HG02870 (cell line): ENCODE measurements at regions not wholly inside any gene's neighbourhood (a gene's known extent, or its start where the extent isn't known, plus 50 kb on each side); places are given as distances from the start of the nearest gene placed in this dataset.
A peak's percentile ranks its signal among the peaks of the same experiment; 100 is the strongest.
"Not testable (repeated sequence)": the region's sequence is repeated elsewhere in the genome, so short reads cannot be mapped to it uniquely, and the experiment has no call there.

ENCODE experiments used
- ATAC-seq: cut with Tn5 transposase; IDR thresholded peaks from one replicate; pipeline ENCODE4 v1.9.1; 2021; ENCODE audit warnings: mild to moderate bottlenecking, moderate library complexity; ENCODE audit not compliant: unreplicated experiment

DNA sequence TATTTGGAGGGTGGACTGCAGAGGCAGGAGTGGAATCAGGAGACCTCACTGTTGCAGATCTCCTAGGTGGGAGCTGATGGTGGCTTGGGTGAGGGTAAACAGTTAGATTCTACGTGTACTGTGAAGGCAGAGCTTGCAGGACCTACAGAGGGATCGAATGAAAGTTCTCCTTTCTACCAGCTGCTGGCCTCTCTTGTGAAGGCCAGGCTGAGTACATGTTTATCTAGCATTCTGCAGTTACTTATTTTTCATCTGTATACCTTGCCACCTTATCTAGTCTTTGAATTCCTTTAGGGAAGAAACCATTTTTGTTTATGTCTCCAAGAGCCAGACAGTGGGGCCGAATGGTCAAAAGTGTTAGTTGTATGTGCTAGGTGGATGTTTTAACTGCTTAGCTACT is 57.6 kb downstream of the PTTG1 start:
- ATAC-seq = no peak

DNA sequence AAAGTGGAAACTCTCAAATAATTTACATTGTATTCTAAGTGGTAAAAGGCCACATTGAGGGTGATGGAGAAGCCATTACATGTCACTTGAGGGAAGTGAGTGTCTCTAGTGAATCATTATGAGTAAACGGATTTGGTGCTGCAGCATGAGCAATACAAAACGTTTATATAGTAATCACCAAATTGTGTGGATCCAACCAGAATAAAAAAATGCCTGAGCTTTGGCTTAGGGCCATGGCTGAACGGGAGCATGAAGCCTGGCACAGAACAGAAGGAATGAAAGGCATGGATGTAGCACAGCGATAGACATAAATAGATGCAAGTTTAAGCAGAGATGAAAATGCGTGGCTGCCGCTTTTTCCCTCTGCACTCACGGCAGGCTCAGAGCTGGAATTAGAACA is 58.3 kb downstream of the PTTG1 start:
- ATAC-seq = no peak

DNA sequence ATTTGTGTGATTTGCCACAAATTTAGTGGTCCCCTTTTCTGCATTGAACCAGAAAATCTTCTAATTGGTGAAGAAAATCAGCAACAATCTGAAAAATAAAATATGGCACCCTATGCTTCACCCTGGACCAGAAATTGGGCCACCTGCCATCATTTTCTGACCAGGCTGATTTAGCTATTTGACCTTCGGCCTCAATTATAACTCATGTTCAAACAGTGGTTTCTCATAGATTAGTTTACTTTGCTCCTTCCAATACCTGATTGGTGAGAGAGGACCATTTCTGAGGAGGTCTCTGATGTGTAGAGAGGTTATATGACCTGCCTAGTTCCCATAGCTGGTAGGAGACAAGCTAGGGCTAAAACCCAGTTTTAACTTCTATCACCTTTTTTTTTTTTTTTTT is 59.0 kb downstream of the PTTG1 start:
- no peak for ATAC-seq

DNA sequence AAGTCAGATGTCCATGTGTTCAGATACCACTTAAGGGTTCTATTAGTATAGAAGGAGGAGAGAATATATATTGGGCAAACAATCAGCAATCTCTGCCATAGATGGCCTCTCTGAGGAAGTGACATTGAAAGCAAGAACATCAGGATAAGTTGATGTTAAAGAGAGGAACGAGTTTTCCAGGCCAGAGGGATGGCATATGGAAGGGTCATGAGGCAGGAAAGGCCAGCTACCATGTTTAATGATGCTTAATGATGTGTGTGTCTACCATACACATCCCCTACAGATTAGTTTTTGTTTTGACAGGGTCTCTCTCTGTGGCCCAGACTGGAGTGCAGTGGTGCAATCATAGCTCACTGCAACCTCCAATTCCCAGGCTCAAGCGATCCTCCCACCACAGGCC is 63.0 kb downstream of the PTTG1 start:
- ATAC-seq = no peak

DNA sequence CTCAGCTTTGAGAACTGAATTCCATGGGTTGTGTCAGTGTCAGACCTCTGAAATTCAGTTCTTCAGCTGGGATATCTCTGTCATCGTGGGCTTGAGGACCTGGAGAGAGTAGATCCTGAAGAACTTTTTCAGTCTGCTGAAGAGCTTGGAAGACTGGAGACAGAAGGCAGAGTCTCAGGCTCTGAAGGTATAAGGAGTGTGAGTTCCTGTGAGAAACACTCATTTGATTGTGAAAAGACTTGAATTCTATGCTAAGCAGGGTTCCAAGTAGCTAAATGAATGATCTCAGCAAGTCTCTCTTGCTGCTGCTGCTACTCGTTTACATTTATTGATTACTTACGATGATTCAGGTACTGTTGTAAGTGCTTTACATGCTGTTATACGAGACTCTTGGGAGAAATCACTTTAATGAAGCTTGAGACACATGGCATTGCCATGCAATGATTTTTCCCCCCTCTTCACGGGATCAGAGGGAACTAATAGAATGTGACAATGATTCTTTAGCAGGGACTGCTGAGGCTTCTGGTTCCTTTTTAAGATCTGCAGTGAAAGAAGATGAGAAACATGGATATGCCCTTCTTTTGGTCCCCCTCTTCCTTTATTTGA is 63.8 kb downstream of the PTTG1 start:
- no peak for ATAC-seq

DNA sequence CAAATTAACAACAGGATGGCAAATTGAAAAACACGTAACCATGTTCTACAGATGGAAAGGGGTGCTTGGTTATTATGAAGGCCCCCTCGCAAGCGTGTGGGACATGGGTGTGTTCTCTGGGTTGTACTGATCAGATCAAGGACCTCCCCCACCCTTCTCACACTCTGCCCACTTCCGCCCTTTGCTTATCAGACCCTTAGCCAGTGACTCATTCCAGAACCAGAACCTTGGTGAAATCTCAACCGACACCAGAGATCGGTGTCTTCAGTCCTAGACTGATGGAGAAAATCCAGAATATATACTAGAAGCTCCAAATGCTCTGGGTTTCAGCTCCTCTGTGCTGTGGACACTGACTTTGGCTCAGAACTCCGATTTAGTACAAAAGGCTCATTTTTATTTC is 64.9 kb downstream of the PTTG1 start:
- ATAC-seq = peak; percentile 72

DNA sequence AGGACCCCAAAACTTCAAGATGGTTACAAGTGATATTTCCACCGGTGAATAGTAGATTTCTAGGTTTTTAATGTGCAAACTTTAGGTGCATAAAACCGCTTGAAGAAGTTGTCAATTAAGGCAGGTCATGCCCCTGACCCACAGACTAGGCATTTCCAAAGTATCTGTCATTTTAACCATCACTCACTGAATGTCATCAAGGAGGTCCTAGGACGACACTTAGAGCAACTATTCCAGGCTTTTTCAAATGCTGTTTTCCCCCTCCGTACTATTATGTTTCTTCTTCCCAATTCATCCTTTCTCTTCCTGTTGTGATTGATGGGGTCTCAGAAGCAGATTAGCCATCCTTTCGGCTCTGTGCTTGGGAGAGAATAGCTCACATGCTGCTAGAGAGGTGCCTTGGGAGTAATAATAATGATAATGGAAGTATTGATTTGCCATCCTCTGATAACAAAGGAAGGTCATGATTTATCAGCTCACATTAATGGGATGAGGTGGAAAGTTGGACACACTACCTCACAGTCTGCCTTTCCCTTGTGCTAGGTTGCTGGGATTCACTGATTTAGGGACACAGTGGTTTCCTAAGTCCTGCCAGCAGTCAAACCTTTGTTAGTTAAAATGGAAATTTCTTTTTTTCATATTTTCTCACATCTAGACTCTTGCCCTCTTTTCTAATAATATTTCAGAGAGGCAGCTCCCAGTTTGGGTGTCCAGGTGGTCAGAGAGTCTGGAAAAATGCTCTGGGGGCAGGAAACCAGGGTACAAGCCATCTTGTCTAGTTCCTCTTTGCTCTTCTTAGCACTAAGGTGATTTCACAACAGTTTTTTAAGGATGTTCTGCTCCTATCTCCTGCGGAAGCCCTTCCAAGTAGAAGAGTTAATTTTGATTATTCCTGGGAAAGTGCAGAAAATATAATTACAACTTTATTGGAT is 67.0 kb downstream of the PTTG1 start:
- no peak for ATAC-seq

DNA sequence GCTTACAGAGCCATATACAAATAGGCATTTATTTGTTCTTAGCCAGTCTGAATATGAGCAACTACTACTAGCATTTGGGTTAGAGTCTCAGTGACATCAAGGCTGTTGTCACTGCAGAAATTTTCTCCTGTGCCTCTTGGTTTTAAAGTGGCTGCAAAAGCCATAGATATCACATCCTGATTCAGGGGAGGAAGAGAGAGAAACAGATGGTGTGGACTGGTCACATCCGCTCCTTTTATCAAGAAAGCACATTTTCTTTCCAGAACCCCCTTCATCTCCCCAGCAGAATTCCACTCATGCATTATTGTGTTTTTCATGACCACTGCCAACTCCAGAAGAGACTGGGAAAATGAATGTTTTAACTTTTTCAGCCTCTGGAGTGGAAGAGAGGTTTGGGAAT is 69.8 kb downstream of the PTTG1 start:
- no peak for ATAC-seq

DNA sequence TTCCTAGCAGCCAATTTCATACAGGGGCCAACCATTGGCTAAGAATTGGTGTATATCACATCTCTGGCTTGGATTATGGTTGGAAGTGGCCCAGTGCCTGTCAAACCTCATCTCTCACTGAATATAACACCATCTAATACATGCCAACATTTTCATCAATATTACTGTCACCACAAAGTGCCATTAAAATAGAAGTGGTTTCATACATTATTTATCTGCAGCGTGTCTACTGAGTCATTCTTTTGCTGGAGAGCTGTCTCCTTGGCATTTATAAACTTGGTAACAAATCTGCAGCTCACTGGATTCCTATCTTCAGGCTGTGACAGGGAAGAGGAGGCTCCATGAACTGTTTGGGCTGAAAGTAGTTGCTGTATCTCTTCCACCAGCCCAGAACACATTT is 70.9 kb downstream of the PTTG1 start:
- ATAC-seq = no peak

DNA sequence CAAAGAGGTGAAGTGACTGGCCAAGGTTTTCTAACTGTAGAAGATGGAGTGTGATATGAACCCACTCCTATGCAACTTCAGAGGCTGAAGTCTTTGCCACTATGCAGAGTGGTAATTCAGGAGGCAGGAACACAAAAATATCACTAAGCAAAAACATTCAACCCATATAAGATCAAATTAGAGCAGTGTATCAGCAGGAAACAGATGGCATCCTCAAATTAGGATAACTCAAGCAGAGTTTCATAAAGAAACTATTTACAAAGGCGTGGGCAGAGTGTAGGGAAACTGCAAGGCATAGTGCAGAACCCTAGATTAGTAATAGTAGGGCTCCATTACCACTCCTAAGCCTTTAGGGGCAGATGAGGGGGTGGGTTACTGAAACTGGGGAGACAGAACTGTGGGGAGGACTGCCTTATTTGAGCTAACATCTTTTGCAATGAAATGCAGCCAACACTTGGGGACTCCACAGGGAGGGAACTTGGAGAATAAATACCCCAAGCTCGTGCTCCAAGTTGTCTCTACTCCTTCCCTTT is 72.2 kb downstream of the PTTG1 start:
- ATAC-seq = no peak

DNA sequence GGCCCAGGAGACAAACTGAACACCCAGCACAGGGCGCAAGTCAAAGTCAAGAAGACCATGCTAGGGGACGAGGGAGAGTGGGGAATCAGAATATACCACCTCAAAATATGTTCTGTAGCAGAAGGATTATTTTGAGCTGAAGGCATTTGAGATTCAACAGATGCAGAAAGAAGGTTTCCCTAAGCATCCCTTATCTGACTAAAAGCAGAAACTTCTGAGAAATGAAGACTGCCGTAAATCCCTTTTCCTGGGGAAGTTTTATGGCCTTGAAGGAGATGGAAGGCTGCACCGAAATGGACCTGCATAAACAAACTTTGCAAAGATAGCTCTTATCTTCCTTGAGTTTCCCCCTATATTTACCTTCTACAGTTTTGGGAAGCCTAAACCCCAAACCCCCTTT is 72.8 kb downstream of the PTTG1 start:
- ATAC-seq = no peak

DNA sequence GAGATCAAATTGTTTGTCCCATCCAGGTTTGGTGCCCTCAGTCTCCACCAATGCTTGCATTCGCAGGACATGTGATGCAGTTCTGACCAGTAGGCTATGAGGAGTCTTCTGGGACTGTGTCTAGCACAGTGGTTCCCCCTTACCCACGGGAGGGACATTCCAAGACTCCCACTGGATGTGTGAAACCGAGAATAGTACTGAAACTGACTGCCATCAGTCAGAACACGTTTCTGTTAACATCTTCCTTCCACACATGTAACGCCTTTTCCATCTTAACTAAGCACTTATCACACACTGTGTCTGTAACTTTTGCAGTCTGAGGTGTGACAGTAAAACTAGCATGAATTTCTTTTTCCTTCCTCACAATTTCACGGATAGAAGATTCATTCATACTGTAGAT is 74.7 kb downstream of the PTTG1 start:
- peak; percentile 61 for ATAC-seq

DNA sequence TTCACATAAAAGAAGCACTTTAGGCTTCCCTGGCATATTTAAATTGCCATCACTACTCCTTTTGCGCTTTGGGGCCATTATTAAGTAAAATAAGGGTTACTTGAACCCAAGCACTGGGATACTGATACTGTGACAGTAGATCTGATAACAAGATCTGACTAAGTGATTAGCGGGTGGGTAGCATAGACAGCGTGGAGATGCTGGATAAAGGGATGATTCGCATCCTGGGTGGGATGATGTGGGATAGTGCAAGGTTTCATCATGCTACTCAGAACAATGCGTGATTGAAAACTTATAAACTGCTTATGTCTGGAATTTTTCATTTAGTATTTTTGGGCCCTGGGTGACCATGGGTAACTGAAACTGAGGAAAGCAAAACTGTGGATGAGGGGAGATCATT is 75.1 kb downstream of the PTTG1 start:
- ATAC-seq = no peak

DNA sequence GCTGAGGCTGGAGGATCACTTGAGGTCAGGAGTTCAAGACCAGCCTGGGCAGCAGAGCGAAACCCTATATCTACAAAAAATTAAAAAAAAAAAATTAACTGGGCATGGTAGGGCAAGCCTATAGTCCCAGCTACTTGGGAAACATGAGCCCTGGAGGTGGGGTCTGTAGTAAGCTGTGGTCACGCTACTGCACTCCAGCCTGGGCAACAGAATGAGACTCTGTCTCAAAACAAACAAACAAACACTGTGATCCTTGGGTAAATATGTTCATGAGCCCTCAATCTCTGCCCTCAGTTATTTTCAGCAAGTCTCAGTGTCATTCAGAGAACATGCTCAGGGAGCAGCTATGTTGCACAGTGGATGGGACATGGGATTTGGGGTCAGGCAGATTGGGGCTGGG is 76.2 kb downstream of the PTTG1 start:
- no peak for ATAC-seq

DNA sequence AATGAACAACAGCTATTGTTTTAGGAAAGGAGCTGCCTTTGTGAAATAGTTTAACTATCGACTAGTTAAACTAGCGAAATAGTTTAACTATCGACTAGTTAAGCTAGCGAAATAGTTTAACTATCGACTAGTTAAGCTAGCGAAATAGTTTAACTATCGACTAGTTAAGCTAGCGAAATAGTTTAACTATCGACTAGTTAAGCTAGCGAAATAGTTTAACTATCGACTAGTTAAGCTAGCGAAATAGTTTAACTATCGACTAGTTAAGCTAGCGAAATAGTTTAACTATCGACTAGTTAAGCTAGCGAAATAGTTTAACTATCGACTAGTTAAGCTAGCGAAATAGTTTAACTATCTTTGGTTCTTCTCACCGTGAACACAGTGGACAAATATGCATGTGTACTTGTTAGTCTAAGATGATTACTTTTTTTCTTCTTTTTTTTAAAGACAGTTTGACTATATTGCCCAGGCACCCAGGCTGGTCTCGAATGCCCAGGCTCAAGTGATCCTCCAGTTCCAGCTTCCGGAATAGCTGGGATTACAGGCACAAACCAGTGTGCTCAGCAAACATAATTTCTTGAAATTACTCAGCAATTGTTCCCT is 76.9 kb downstream of the PTTG1 start:
- ATAC-seq = not testable (repeated sequence)

DNA sequence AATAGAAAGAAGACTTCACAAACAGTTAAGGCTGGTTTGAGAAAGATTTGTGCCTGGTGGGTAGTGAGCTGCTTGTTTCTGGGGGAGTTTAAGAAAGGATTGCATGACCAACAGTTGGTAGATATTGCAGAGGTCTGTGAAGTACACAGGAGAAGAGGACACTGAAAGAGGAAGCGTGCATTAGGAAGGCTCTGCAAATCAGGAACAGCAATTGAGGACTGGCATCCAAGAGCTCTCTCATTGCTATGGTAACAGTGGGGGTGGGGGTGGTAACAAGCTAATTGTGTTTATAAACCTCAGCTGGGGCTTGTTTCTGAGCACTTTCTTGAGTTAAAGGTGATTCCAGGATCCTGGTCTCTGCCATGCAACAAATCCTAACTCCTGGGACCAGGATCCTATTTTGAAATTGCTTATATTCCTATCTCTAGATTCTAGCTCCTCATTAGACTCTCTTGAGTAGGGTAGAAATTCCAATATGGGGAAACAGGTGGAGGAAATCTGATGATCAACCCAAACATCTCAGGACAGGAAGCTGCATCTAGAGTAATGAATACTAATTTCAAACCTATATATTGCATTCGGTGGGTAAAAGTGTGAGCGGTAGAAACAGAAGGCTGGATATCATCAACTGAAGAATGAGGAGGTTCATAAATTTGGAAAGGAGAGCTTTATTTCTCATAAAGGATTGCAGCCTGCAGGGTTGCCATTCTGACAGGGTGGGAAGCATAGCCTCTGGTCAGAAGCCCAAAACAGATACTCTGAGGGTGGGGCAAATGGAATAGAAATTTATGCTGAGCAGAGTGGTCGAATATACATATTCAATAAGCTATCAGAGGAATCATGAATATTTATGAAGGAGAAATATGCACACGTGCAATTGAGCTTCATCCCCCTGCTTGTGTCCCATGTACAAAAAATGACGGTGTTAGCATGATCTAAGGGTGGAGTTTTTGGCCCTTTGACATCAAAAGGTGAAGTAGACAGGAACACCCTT is 79.4 kb downstream of the PTTG1 start:
- ATAC-seq = peak; percentile 35

DNA sequence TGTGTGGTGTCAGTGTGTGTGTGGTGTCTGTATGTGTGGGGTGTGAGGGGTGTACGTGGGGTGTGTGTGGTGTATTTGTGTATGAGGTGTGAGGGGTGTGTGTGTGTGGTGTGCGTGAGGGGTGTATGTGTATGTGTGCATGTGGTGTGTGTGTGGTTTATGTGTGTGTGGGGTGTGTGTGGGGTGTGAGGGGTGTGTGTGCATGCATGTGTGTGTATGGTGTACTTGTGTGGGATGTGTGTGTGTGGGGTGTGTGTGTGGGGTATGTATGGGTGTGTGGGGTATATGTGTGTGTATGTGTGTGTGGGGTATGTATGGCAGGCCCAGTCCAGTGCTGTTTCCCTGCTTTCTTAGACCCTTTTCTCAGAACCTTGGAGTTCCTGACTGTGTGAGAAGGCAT is 83.3 kb downstream of the PTTG1 start:
- no peak for ATAC-seq

DNA sequence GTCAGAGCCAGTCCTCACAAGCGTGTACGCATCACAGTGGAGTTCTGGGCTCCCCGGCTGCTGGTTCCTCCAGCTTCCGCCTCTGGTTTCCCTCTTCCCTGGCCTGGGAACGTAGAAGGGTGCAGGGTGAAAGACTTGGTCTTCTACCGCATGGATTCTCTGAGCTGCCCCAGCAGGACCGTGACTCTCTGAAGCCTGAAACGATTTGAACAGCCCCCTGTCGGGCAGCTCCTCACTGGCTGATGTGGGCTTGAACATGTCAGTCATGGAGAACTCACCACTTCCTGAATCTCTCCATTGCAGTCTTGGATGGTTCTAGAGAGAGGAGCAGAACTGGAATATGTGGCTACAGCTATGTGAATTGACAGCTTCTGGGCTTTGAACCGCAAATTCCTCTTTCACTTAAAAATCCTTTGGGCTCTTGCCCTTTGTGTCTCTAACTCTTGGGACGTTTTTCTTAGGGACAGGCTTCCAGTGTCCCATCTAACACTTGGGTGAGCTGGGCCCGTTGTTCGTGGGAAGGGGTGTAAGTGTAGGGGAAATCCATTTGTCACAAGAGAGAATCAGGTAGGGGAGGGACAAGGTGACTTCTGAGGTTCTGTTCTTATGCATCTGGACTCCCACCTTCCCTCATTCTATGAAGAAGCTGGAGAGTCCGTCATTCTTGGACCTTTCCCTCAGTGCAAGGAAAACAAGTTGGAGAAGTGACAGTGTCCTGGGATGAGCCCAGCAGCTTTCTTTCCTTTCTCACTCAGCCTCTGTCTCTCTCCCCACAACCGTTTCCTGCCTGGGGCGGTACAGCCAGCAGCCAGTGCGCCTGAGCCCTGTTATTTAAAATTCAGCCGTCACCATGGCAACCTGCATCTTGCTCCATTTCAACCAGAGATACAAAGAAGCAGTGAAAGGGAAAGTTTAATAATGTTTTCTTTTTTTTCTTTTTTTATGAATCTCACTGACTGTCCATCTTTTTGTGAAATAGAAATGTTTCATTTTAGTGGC is 84.7 kb downstream of the PTTG1 start:
- peak; percentile 77 for ATAC-seq

DNA sequence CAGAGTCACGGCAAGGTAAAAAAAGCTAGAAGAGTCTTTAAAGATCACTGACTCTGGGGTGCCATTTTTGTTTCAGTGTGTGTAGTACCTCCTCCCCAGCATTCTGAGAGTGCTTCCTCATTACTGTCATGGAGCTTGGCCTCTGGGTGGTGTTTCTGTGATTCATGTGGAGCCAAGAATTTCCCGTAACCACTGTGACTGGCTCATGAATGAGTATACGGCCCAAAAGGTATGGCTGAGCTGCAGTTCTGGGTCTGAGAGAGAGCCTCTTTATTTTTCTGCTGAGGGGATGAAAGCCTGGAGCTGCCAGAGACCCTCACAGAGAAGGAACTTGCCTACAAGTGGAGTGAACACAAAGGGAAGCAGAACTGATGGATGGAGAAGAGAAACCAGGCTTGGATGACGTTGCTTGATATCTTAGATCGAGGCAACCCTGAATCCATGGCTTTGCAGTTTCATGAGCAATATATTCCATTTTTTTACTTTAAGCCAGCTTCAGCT is 85.6 kb downstream of the PTTG1 start:
- peak; percentile 28 for ATAC-seq
